ENCODE measurements at regions not wholly inside any gene's neighbourhood (a gene's known extent, or its start where the extent isn't known, plus 50 kb on each side); places are given as distances from the start of the nearest gene placed in this dataset.

DNA sequence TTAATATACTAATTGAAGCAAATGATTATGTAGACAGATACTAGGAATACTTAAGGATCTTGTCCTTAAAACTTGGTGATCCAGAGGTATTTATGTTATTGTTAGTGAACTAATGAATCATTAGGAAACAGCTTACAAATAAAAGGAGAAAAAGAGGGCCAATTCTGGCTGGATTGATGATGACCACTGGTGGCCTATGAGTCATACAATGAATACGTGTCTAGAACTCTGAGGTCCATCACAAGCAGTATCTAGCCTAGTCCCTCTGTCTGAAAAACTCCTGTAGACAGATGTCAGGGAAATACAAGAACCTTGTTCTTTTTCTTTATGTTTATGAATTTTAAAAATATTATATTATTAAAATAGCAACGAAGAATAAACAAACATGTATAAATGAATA, 51.7 kb upstream of the RTL1 start:
- DNase-seq = no peak

DNA sequence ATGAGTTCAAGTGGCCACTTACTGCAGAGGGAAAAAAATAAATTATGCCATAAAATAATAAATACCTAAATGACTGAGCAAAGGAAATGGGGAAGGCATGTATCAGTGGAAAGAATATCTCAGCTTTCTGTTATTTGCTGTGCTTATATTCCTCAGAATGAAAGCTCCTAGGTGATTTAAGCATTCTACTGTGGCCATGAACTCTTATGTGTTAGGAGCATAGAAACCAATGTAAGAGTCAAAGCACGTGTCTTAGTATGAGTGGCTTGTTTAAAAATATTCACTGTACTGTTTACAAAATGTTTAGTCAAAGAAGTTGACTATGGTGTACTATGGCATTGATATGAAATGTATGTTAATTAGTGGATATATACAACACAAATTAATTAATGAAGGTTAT, 59.0 kb upstream of the RTL1 start:
- no peak for DNase-seq

DNA sequence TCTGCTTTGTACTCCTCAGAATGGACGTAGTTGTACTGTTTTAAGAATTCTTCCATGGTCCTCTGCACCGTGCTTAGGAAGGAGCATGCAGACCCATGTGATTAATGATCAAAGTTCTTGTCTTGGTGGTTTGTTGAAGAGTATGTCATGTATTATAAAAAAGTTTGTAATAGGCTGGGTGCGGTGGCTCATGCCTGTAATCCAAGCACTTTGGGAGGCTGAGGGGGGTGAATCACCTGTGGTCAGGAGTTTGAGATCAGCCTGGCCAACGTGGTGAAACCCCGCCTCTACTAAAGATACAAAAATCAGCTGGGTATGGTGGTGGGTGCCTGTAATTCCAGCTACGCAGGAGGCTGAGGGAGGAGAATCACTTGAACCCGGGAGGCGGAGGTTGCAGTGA, 61.8 kb upstream of the RTL1 start:
- DNase-seq = no peak

DNA sequence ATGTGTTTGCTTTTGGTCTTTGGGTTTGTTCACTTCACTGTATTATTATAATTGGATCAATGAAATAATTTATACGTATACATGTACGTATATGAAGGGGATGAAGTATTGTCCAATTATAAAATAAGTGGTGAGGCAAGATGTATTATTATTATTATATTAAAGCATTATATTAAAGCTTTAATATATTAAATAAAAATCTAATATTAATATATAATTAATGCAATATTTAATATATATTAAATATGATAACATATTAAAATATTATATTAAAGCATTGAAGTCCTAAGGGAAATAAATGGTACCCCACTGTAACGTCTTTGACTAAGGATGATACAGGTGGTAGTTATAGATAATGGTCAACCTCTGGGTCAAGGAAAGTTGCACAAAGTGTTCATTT, 63.7 kb upstream of the RTL1 start:
- no peak for DNase-seq

DNA sequence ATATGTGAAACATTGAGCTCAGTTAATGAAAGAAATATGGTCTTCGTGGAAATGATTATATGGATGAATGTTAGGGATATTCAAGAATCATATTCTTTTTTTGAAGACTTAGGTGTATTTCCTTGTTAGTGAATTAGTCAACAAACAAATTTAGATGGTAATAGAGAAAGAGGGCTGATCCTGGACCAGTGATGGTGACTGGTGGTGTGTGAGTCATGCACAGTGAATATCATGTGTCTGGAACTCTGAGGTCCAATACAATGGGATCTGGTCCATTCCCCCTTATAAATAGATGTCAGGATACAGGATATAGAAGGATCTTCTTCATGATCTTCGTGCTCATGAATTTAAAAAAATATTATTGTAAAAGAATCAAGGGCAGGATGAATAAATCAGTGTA, 64.4 kb upstream of the RTL1 start:
- no peak for DNase-seq

DNA sequence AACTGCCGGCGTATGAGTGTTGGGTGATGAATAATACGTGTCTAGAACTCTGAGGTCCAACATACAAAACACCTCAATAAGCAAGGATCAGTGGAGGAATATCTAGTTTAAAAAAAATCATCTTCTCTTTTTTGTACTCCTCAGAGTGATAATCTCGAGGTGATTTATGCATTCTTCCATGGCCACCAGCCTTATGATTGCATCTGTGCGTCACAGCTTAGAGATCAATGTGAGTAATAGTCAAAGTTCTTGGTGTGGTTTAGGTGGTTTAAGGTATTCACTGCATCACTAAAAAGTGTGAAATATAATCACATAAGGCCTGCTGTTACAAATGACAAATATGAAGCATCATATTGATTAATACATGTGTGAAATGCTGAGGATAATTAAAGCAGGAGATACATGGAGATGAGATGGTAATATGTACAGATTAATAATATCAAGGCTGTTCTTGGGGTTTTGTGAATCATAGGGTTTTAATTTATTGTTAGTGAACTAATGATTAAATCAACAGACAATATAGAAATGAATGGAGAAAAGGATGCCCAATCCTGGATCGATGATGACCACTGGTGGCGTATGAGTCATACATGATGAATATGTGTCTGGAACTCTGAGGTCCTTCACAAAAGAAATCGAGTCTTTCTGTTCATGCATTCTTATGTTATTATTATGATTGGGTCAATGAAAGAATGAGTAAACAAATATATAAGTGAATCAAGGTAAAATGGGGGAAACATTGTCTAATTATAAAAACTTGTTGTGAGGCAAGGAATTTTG, 68.8 kb upstream of the RTL1 start:
- DNase-seq = no peak

DNA sequence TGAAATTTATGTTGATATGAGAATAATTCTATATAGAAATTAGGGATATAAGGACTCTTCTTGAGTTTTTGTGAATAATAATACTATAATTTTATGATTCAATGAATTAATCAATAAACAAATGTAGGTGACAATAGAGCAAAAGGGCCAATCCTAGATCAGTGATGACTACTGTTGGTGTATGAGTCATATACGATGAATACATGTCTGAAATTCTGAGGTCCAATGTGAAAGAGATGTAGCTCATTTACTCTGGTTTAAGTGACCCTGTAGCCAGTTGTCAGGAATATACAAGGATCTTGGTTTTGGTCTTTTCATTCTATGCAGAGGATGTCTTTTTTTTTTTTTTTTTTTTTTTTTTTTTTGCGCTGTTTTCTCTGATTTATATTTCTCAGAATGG, 72.1 kb upstream of the RTL1 start:
- no peak for DNase-seq

DNA sequence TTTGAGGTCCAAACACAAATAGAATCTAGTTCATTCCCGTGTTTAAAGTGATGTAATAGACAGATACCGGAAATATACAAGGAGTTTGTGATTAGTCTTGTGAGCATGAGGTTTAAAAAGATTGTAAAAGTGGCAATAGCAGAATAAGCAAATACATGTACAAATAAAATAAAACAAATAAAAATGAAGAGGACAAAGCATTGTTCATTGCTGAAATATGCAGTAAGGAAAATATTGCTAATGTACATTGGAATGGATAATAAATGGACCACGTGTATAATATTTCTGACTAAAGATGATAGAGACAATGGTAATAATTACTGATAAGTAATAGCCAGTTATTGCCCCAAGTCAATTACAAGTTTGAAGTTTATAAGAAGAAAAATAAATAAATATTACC, 75.6 kb upstream of the RTL1 start:
- DNase-seq = no peak

DNA sequence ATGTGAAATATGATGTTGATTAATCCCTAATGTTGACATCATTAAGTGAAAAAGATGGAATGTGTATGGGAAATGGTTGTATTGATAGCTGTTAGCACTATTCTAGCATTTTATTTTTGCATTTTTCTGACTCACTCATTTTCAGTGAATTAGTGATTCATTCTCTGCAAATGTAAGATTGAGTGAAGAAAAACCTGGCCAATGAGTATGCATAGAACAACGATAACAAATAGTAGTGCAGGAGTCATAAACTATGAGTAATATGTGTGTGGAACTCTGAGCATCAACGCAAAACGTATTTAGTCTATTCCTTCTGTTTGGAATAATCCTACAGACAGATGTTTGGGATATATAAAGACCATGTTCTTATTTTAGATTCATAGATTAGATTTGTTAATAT, 76.3 kb upstream of the RTL1 start:
- DNase-seq = no peak

DNA sequence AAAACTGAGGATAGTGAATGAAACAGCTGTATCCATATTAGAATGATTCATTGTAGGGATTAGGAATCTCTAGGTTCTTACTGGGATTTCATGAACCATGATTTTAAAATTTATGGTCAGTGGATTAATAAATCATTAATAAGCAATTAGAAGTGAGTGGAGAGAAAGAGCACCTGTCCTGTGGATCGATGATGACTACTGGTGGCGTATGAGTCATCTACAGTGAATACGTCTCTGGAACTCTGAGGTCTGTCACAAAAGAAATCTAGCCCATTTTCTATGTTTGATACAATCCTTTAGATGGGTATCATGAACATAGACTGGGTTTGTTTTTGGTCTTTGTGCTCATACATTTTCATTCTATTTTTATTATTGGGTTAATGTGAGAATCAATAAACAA, 77.3 kb upstream of the RTL1 start:
- no peak for DNase-seq

DNA sequence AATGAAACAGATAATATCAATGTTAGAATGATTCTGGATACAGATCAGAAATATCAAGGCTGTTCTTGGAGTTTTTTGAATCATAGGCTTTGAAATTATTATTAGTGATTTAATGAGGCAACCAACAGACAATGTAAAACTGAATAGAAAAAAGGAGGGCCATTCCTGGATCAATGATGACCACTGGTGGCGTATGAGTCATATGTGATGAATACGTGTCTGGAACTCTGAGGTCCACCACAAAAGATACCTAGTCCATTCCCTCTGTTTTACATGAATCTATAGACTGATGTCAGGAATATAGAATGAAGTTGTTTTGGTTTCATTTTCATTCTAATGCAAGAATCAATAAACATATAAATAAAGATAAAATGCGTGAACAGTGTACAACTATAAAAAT, 78.3 kb upstream of the RTL1 start:
- no peak for DNase-seq

DNA sequence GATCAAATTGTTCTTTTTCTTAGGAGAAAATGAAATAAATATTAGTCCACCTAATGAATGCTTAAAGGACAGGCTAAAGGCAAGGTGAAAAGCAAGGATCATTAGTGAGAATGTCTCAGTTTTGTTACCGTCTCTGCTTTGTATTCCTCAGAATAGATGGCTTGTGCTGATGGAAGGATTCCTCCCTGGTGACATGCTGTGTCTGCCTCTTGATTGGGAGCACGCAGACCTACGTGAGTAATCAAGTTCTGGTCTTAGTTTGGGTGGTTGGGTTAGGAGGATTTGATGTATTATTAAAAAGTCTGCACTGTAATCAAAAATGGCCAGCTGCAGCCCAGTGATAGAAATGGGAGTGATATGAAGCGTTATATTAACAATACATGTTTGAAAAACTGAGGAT, 78.8 kb upstream of the RTL1 start:
- DNase-seq = no peak

DNA sequence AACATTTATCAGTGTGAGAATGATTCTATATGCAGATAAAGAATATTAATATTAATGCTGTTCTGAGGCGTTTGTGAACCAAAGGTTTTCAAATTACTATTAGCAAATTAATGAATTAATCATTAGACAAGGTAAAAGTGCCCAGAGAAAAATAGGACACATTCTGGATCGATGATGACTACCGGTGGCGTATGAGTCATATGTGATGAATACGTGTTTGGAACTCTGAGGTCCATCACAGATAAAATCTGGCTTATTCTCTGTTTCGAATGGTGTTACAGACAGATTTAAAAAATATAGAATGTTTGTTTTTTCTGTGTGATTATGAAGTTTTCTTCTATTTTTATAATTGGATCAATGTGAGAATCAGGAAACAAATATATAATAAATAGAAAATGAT, 79.2 kb upstream of the RTL1 start:
- no peak for DNase-seq

DNA sequence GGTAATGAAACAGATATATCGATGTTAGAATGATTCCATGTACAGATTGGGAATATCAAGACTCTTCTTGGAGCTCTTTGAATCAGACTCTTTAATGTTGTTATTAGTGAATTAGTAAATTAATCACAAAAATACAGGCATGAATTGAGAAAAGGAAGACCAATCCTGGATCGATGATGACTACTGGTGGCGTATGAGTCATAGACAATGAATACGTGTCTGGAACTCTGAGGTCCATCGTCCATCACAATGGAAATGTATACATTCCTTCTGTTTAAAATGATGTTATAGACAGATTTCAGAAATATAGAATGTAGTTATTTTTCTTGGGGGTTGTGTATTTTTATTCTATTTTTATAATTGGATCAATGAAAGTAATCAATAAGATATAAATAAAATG, 80.2 kb upstream of the RTL1 start:
- DNase-seq = no peak

DNA sequence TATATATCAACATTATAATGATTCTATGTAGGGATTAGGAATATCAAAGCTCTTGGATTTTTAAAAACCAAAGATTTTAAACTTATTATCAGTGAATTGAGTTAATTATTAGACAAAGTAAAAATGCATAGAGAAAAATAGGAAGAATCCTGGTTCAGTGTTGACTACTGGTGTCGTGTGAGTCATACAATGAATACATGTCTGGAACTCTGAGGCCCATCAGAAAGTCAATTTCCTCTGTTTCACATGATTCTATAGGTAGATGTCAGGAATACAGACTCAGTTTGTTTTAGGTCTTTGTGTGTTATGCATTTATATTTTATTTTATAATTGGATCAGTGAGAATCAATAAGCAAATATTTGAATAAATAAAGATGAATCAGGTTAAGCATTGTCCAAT, 84.5 kb upstream of the RTL1 start:
- DNase-seq = no peak

DNA sequence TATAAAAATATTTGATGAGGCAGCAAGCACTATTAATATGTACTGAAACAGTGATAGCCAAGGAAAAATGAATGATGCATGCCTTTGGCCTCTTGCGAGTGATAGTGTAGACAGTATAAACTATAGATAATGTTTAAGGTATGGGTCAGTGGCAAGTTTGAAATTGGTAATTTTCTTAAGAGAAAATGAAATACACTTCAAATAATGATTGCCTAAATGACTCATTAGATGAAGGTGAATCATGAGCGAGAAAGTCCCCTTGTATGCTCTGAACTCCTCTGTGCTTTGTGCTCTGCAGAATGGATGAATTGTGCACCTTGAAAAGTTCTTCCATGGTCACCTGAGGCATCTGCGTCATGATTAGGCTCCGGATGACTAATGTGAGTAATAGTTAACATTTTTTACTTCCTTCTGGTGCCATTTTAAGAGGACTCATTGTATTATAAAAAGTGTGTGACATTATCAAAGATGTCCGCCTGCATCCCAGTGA, 84.9 kb upstream of the RTL1 start:
- no peak for DNase-seq

DNA sequence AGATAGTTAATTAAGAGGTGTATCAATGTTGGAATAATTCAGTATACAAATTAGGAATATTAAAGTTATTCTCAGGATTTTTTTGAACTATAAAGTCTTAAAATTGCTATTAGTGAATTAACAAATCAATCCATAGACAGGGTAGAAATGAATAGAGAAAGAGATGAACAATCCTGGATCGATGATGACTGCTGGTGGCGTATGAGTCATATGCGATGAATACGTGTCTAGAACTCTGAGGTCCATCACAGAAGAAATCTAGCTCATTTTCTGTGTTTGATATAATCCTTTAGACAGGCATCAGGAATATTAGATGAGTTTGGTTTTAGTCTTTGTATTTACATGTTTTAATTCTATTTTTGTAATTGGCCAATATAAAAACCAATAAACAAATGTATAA, 85.4 kb upstream of the RTL1 start:
- DNase-seq = no peak

DNA sequence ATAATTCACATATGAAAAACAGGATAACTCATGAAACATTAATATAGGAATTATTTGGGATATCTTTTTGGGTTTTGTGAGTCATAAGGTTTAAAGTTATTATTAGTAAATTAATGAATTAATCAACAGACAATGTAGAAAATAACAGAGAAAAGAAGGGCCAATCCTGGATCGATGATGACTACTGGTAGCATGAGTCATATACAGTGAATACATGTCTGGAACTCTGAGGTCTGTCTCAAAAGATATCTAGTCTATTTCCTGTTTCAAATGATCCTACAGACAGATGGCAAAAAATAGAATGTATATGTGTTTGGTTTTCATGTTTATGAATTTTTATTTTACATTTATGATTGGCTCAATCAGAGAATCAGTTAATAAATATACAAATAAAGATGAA, 86.4 kb upstream of the RTL1 start:
- no peak for DNase-seq

DNA sequence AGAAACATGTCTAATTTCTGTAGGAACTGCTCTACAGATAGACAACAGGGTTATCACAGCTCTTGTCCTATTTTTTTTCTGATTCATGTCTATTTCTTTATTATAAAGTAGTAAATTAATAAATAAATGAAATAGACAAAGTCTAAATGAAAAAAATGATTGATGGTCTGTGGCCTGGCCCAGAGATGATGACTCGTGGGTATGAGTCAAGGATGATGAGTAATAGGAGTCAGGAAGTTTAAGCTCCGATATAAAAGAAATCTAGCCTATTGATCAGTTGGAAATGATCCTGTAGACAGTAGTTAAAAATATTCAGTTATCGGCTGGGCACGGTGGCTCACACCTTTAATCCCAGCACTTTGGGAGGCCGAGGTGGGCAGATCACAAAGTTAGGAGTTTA, 90.6 kb upstream of the RTL1 start:
- DNase-seq = no peak

DNA sequence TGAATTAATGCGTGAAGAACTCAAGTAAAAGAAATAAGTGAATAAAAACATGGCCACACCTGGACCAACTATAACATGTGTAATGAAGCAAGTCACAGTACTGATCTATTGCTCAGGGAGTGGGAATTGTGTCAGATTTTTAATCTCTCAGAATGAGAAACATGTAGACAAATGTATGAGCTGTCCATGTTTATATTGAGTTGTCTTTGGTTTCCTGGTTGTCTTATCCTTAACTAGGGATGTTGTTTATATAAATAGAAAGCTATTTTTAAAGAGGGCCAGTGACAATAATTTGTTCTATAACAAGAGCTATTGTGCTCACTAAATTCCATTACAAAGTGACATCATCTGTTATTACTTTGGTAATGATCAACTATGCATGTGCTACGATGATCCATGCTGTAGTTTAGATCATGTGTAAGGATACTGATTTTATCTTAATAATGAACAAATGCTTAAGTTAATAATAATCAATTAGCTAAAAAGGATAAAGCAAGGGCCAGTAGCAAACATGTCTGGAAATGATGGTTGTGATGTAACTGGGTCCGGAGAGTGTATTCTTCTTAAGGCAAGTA, 91.3 kb upstream of the RTL1 start:
- DNase-seq = no peak

DNA sequence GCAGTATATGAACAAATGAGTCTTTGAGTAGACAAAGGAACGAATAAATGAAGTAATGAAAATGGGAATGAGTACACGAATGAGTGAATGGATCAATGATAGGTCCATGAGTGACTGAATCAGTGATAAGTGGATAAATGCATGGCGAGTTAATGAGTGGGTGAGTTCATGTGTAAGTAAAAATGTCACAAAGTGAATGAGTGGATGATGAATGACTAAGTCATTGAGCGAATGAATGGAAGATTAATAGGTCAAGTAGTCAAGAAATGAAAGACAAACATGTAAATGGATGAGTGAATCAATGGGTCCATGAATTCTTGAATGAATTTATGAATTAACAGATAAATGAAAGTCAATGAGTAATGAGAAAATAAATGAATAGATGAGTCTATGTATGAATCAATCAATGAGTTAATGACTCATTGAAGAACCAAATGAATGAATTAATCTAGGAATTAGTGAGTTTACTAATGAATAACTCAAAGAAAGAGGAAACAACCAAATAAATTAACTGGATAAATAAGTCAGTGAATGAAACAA, 97.3 kb upstream of the RTL1 start:
- DNase-seq = no peak

DNA sequence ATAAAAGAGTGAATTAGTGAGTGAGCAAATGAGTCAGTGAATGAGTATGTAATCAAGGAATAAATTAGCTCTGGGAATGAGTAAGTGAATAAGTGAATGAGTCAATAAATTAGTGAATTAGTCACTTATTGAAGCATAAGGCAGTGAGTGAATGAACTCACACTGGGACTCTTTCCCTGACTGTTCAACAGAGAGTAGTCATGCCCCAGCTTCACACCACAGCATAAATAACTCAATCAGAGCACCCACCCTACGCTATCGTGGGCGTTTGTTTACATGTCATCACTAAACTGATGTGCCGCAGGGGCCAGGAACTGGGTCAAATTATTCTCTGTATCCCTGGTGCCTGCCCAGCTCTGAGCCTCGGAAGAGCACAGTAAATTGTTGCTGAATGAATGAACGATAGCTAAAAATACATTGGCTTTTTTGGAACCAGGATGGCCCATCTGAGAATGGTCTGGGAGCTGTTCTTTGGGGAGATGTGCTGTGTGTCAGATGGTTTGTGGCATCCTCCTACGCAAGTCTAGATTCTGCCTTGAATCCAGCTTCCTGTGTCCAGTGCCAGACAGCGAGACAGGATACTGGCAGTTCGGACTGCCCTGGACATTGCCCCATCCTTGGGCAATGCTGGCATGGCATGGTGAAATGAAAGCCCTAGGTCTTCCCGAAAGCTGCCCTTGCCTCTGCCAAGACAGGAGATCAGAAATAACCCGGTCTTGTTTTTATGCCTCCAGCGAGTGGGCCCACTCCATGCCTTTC, 98.0 kb upstream of the RTL1 start:
- no peak for DNase-seq

DNA sequence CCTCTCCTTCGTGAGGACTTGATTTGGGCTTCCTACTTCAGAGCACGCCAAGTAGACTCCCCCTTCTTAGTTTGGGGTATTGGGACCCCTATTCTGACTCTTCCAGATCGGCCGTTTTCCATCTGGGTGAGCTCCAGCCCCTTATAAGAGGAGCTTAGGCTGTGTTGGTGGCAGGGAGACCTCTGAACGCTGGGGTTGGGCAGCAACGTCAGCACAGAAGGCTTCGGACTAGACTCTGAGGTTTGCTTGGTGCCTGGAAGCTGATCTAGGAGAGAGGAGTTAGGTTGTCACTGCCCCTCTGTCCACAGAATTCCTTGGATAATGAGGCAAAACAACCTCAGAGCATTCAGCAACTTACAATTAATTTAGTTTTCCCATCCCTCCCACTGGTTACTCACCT, 99.2 kb upstream of the RTL1 start:
- DNase-seq = no peak

DNA sequence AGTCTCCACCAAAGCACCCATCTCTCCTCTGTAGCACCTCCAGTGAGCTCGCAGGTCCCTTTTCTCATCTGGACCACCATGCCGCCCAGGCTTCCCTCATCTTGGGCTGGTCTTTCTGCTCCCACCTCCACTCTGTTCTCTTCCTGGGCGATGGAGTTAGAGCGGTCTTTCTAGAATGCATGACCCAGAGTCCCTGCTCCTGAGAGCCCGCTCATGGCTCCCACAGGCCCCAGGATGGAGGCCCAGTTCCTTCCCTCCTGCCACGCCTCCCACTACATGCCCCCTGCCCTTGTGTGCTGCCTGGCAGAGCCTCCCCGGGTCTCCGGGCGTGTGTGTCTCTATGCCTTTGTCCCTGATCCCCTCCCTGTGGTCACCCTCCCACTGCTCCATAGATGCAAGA, 100.7 kb upstream of the RTL1 start:
- no peak for DNase-seq
